ENCODE measurements at regions not wholly inside any gene's neighbourhood (a gene's known extent, or its start where the extent isn't known, plus 50 kb on each side); places are given as distances from the start of the nearest gene placed in this dataset.
"Not testable (repeated sequence)": the region's sequence is repeated elsewhere in the genome, so short reads cannot be mapped to it uniquely, and the experiment has no call there.

DNA sequence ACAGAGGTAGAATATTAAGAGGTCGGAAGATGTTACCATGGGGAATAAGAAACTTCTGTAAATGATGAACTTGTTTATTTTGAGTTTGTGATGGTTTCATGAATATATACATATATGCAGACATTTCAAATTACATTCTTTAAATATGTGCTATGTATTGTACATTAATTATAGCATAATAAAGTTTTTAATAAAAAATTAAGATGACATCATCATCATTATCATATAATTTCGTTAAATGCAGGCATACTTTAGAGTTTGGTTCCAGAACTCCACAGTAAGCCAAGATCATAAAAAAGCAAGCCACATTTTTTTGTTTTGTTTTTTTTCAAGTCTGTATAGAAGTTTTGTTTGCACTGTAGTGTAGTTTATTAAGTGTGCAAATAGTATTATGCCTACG is 1403.5 kb downstream of the EFNA5 start:
- DNase-seq: no peak

DNA sequence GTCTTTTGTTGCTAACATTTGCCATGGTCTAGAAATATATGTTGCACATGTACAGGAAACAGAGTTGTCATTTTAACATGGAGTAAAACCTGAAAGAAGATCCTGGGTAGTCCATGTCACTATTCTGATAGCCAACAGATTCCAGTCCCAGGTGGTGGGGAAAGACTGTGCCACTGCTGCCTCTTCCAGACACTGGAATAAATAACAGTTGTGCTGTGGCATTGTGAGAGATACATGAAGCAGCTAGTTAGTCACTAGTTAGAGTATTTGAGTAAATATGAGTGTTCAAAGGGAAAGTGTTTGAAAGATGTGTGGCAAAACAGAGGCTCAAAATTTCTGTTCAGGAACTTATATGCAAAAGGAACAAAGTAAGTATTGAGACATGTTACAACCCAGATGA is 1408.3 kb downstream of the EFNA5 start:
- no peak for DNase-seq

DNA sequence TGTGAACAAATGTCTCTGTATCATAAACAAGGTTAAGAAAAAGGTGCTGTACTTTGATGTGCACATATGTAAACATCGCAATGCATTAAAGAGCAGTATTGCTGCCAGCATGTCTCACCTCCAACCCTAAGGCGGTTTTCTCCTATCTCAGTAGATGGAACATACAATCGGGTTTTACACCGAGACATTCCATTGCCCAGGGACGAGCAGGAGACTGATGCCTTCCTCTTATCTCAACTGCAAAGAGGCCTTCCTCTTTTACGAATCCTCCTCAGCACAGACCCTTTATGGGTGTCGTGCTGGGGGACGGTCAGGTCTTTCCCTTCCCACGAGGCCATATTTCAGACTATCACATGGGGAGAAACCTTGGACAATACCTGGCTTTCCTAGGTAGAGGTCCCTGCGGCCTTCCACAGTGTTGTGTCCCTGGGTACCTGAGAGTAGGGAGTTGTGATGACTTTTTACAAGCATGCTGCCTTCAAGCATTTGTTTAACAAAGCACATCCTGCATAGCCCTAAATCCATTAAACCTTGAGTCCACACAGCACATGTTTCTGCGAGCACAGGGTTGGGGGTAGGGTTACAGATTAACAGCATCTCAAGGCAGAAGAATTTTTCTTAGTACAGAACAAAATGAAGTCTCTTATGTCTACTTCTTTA is 1411.2 kb downstream of the EFNA5 start:
- not testable (repeated sequence) for DNase-seq

DNA sequence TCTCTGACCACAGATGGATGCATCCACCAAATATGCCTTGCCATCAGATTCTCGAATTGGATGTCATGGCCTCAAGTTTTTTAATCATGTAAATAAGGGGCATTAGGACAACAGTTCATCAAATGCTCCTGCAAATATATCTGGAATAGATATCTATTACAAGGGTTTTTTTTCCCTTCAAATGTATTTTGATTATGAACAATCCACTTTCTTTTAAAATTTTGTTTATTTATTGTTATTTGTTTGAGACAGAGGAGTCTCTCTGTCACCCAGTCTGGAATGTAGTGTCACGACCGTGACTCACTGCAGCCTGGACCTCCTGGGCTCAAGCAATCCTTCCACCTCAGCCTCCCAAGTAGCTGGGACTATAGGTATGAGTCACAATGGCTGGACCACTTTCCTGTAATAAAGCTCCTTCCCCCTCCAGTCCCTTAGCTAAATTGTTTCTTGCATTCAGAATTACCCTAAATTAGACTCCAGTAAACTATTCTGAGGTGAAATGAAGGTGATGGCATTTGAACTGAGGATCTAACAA is 1412.1 kb downstream of the EFNA5 start:
- no peak for DNase-seq

DNA sequence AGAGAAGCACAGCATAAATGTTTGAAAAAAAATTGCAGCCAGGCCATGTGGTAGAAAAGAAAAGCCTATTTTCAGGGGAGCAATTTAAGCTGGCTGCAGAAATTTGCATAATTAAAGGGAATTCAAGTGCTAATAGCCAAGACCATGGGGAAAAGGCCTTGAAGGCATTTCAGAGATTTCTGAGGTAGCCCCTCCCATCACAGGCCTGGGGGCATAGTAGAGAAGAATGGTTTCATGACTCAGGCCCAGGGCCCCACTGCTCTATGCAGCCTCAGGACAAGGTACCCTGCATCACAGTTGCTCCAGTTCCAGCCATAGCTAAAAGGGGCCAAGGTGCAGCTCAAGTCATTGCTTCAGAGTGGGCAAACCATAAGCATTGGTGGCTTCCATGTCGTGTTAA is 1416.0 kb downstream of the EFNA5 start:
- DNase-seq: no peak

DNA sequence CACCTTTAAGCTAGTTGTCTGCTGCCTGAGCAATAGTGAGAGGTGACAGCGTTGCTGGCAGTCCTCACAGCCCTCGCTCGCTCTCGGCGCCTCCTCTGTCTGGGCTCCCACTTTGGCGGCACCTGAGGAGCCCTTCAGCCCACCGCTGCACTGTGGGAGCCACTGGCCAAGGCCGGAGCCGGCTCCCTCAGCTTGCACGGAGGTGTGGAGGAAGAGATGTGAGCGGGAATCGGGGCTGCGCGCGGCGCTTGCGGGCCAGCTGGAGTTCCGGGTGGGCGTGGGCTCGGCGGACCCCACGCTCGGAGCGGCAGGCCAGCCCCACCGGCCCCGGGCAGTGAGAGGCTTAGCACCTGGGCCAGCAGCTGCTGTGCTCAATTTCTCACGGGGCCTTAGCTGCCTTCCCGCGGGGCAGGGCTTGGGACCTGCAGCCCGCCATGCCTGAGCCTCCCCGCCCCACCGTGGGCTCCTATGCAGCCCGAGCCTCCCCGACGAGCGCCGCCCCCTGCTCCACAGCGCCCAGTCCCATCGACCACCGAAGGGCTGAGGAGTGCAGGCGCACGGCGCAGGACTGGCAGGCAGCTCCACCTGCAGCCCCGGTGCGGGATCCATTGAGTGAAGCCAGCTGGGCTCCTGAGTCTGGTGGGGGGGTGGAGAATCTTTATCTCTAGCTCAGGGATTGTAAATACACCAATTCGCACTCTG is 1424.5 kb downstream of the EFNA5 start:
- DNase-seq: peak in 1 of 58 donors; percentile 2

DNA sequence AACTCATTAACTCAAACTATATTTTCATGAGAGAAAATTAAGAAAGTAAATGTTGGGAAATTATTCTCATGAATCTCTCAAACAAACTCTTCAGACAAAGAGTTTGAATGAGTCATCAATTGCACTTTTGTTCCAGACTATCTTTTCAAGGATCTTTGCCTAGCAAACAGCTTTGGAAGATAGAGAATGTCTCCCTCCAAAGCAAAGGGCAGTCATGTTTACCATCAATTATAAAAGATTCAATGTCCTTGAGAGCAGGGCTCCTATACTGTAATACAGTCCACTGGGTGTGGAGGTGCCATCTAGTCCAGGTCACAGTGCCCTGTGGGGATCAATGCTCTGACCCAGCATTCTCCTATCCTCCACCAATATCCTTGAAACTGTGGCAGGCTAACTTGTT is 1429.3 kb downstream of the EFNA5 start:
- DNase-seq: no peak

DNA sequence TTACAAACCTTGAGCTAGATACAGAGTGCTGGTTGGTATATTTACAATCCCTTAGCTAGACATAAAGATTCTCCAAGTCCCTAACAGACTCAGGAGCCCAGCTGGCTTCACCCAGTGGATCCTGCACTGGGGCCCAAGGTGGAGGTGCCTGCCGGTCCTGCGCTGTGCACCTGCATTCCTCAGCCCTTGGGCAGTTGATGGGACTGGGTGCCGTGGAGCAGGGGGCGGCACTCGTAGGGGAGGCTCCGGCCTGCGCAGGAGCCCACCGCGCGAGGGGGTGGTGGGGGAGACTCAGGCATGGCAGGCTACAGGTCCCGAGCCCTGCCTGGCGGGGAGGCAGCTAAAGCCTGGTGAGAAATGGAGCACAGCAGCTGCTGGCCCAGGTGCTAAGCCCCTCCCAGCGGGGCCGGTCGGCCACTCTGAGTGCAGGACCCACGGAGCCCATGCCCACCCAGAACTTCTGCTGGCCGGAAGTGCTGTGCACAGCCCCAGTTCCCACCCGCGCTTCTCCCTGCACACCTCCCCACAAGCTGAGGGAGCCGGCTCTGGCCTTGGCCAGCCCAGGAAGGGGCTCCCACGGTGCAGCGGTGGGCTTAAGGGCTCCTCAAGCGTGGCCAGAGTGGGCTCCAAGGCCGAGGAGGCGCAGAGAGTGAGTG is 1464.7 kb downstream of the EFNA5 start:
- DNase-seq: no peak

DNA sequence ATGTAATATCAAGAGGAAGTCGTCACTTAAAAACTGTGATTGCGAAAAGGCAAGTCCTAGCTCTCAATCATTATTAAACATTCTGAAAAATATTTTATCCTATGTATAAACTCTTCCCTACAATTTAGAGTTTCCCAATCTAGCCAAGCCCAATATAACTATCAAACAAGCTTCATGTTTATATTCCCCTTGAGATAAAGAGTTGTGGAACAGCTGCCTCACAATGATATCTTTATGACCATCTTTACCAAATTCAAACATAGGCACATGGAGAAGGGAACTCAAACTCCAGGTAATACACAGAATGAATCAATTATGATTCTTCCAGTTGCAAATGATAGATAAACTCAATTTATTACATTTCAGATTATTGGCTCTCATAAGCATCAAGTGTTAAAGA is 1468.7 kb downstream of the EFNA5 start:
- DNase-seq: no peak

DNA sequence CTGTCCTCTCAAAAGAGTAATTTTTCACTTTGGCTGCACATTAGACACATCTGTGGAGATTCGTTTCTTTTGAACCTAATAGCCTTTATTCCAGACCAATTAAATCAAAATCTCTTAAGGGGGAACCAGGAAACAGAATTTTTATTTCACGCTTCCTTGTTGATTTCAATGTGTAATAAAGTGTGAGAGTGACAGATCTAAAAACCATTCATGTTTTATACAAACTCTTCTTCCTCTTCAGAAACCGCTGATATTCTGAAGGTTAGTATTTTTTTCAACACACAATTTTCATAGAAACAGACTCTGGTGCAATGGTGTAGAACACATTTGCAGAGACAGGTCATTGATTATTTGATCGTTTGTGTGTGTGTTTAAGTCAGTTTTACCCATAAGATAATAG is 1469.8 kb downstream of the EFNA5 start:
- DNase-seq: no peak

DNA sequence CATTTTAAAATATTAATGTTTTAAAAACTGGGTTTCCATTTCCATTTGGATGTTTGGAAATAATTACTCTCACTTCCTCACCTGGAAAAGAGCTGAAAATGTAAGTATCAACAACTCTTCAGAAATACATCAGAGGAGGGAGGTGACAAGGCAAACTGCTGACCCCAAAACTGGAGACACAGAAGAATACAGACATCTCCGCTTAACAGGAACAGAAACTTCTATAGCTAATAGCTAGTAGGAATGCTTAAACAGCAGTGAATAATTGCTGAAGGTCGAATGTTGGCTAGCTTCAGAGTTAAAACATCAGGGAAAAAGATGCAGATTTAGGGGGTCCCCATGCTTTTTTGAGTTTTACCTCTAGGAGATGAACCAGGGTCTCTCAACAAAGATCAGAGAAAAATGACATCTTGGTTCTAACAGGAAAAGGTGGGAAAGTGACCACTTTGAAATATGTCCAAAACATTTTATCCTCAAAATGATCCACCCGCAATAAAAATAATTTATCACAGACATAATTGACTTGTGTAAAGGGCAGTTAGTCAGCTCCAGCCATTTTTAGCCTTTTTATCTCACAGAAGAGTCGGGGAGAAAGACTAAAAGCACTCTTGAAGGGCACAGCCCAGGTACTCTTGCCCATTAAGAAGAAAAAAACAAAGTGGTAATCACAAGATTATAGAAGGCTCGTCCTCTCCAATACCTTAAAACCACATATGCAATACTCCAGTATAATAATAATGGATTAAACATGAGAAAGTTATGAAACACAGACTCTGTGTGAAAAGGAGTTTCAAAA is 1474.9 kb downstream of the EFNA5 start:
- DNase-seq: no peak

DNA sequence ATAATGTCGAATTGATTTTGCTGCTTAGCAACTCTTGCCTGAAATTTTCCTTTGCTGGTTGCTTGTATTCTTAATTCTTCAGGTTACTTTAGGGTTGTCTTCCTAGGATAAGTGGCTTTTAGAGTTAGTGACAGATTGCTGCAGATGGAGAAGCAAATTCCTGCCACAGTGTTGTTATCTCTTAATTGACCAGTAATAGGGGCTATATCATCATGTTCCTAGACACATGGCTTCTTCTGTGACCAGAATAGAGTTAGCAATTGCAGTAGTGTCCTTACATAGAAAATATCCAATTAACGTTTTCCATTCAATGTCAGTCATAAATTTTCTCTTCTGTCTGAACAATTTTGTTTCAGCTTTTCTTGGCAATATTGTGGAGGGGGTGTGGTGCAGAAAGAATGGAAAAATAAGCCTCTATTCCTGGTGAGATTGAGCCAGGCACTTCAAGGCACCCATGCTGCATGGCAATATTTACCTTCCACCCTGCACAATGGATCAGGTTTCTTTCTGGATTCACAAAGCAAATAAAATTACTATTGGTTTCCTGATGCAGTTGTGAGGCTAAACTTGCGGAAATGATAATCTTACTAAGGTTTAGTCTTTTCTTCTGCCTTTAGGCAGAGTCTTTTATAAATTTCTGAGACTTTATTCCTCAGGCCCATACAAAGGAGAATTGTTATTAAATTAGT is 1481.5 kb downstream of the EFNA5 start:
- no peak for DNase-seq

DNA sequence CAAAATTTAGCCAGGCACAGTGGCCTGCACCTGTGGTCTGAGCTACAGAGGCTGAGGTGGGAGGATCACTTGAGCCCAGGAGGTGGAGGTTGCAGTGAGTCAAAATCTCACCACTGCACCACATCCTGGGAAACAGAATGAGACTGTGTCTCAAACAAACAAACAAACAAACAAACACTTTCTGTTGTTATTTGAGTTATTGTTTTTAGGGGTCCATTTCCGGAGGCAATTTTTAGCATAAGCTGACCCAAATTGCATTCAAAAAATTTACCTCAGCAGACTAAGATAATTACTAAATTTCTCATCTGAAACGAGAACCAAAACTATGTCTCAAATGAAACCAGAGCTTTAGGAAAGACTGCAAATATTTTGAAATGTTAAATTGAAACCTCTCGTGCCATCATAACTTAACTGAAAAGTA is 1485.1 kb downstream of the EFNA5 start:
- DNase-seq: no peak

DNA sequence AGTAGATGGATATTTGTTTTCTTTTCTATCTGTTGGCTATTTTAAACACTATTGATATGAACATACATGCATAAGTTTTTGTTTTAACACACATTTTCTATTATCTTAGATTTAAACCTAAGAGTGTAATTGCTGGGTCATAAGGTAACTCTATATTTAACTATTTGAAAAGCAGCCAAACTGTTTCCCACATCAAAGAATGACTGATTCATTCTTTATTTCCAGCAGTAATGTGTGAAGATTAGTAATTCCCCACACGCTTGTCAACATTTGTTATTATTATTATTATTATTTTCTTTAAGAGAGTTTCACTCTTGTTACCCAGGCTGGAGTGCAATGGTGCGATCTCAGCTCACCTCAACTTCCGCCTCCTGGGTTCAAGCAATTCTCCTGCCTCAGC is 1495.8 kb downstream of the EFNA5 start:
- DNase-seq: no peak

DNA sequence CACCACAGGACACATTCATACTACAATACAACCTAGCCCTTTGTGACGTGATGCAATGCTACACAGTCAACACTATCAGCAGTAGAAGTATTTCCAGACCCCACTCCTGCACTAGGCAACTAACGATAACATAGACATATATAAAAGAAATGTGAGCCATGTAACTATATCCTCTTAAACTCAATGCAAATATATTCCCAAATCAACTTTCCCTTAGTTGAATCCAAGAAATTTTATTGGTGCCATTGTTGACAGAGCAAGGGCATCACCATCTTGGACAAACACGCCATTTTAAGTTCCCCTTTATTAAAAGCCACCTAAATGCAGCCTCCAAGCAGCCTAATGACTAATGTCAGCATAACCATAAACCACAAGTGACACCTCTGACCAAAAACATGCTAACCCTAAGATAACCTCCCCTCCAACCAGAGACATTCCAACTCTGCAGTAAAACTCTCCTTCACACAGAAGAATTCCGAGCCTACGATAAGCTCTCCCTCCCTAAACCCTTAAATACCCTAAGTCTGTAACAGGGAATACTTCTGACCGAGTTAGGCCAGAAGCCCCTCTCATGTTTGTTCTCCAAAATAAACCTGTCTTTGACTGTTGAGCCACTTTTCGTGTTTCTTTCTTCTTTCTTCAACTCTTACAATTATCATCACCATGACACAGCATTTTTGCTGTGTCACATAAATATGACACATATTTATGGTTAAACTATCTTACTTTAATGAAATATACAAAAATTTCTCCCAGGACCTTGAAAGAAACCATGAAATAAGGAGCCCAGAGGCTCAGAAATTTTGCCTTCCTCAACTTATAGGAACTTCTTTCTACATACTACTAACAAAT is 1497.8 kb downstream of the EFNA5 start:
- no peak for DNase-seq

DNA sequence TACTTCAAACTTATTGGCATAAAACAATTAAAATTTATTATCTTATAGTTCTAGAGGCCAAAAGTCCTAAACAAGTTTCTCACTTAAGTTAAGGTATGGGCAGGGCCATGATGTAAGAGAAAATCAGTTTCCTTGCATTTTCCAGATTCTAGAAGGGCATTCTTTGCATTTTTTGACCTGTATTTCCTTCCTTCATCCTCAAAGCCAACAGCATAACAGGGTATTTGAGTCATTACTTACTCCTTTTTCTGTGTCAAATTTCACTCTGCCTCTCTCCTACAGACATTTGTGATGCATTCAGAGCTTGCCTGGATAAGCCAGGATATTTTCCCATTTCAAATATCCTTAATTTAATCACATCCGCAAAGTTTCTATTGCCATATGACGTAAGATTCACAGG is 1499.0 kb downstream of the EFNA5 start:
- DNase-seq: no peak

DNA sequence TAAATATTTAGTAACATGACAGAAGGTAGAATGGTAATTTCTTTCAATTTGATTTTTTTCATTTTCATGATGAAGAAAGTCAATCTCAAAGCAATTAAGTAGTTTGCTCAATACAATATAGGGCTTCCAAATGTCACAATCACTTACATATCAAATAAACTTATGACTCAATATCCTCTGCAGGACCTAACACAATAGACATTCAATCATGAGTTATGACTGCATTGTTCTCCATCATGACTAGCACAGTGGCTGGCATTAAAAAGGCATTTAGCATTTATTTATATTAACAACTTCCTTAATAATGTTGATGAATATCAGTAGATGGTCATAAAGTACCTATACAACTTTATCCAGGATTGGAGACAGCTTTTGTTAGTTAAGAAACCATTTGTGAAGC is 1499.6 kb downstream of the EFNA5 start:
- DNase-seq: no peak

DNA sequence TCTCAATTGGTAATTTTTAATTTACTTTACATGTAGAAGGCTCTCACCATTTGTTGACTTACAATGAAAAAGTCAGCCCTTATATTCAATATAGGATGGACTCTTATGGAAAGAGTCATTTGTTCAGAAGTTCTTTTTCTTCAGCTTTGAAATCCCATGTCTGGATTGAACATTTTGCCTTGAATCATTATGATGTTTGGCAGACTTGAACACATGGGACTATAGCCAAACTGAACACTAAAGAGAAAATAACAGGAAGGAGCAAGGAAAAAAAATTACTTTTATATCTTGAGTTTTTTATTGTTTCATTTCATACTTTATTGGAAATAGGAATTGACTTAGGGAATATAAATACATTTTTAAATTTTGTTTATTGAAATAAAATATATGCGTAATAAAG is 1503.0 kb downstream of the EFNA5 start:
- DNase-seq: no peak

DNA sequence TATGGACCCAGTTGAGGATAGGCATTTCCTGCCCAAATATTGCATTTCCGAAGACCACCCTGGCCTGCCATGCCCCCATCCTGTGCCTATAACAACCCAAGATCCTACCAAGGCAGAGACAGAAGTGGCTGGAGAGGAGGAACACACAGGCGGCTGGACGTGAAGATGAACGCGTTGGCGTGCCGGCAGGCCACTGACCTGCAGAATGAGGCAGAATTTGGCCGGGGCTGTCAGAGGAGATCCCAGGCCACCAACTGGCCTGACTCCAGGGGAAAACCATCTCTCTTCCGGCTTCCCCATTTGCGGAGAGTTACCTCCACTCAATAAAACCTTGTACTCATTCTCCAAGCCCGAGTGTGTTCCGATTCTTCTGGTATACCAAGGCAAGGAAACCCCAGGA is 1507.5 kb downstream of the EFNA5 start:
- no peak for DNase-seq

DNA sequence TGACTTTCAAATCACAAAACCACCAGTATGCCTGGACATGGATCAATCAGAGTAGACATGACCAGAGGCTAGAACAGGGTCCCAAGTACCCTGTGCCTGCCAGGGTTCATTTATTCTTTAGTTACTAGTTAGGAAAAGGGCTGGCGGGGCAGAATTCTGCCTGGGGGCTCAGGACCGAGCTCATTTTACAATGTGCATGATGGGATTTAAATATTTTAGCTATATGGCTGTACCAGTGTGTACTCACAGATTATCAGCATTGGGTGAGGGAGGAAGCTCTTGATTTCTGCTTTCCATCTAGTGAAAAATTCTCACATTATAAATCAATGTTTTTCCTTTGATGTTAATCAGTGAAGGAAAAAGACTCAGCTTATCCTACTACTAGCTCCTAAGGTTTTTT is 1511.1 kb downstream of the EFNA5 start:
- no peak for DNase-seq

Measured in anterior cingulate cortex (tissue), 58 donors.